IMR-90 (cell line): ENCODE measurements at regions not wholly inside any gene's neighbourhood (a gene's known extent, or its start where the extent isn't known, plus 50 kb on each side); places are given as distances from the start of the nearest gene placed in this dataset.

Source experiments
- ATAC-seq: fragments of 200-7000 bp; cut with Tn5 transposase; 2 replicates; pipeline ENCODE4 v1.9.1; 2020; ENCODE audit warnings: low read depth, mild to moderate bottlenecking, moderate library complexity
- BruUV-seq: library from RNA; stranded (reverse); fragments of 400-500 nt; replicated peaks from 2 replicates; lab custom pipeline; 2021; lab: Mats Ljungman, UMichigan
- CTCF ChIA-PET: fragments of 300-600 bp; formaldehyde crosslinking; extraction: SDS; loops from one replicate; lab custom pipeline; 2021; ENCODE audit warnings: antibody characterized with exemption; lab: Yijun Ruan, JAX
- POLR2A ChIA-PET: fragments of 300-600 bp; sonication (Branson Sonifier 250); formaldehyde crosslinking; loops from one replicate; lab custom pipeline; 2022; ENCODE audit warnings: antibody characterized with exemption; ENCODE audit not compliant: unreplicated experiment; lab: Charles Lee
- DNase-seq: peaks from one replicate; pipeline ENCODE4 v3.0.0; 2013
- H2AFZ ChIP-seq: replicated peaks from 2 replicates; pipeline ENCODE3; 2013; ENCODE audit warnings: low read length, mild to moderate bottlenecking; ENCODE audit not compliant: poor library complexity
- H2AK5ac ChIP-seq: 2 replicates; pipeline ENCODE4 v1.6.1; 2013; ENCODE audit warnings: low read depth, low read length, inconsistent platforms
- H2AK9ac ChIP-seq: replicated peaks from 2 replicates; pipeline ENCODE3; 2013; ENCODE audit warnings: mild to moderate bottlenecking, low read depth, low read length, moderate library complexity; ENCODE audit not compliant: poor library complexity
- H2BK120ac ChIP-seq: 2 replicates; pipeline ENCODE4 v1.6.1; 2013; ENCODE audit warnings: low read depth, low read length, inconsistent platforms
- H2BK15ac ChIP-seq: 3 replicates; pipeline ENCODE4 v1.6.1; 2013; ENCODE audit warnings: low read depth, low read length, inconsistent platforms
- H2BK20ac ChIP-seq: 2 replicates; pipeline ENCODE4 v1.6.1; 2013; ENCODE audit warnings: low read depth, mild to moderate bottlenecking, inconsistent platforms, low read length, moderate library complexity
- H2BK5ac ChIP-seq: 2 replicates; pipeline ENCODE4 v1.6.1; 2013; ENCODE audit warnings: mild to moderate bottlenecking, low read depth, low read length, inconsistent platforms; ENCODE audit not compliant: poor library complexity, severe bottlenecking
- H3K14ac ChIP-seq: replicated peaks from 2 replicates; pipeline ENCODE4 v1.6.1; 2013; ENCODE audit warnings: low read depth, low read length, inconsistent platforms
- H3K18ac ChIP-seq: 2 replicates; pipeline ENCODE4 v1.6.1; 2013; ENCODE audit warnings: low read depth, low read length, control low read depth
- H3K23ac ChIP-seq: 2 replicates; pipeline ENCODE4 v1.6.1; 2013; ENCODE audit warnings: low read depth, low read length, inconsistent platforms
- H3K27ac ChIP-seq: 2 replicates; pipeline ENCODE4 v1.5.1; 2013; ENCODE audit warnings: mild to moderate bottlenecking, control low read depth, low read length; ENCODE audit not compliant: insufficient read depth
- H3K27me3 ChIP-seq: 2 replicates; pipeline ENCODE4 v1.6.1; 2013; ENCODE audit warnings: low read length; ENCODE audit not compliant: control insufficient read depth, insufficient read depth
- H3K36me3 ChIP-seq: 2 replicates; pipeline ENCODE4 v1.6.1; 2013; ENCODE audit warnings: low read length, mixed read lengths; ENCODE audit not compliant: control insufficient read depth, insufficient read depth
- H3K4ac ChIP-seq: 2 replicates; pipeline ENCODE4 v1.6.1; 2013; ENCODE audit warnings: low read depth, low read length, inconsistent platforms
- H3K4me1 ChIP-seq: 2 replicates; pipeline ENCODE4 v1.6.1; 2013; ENCODE audit warnings: low read length, mixed read lengths; ENCODE audit not compliant: control insufficient read depth, insufficient read depth
- H3K4me2 ChIP-seq: 2 replicates; pipeline ENCODE4 v1.6.1; 2013; ENCODE audit warnings: low read depth, mild to moderate bottlenecking, control low read depth, low read length, moderate library complexity
- H3K4me3 ChIP-seq: 2 replicates; pipeline ENCODE4 v1.5.1; 2013; ENCODE audit warnings: low read depth, mild to moderate bottlenecking, control low read depth, low read length, moderate library complexity; ENCODE audit not compliant: insufficient read depth
- H3K56ac ChIP-seq: 2 replicates; pipeline ENCODE4 v1.6.1; 2013; ENCODE audit warnings: low read length, inconsistent platforms; ENCODE audit not compliant: insufficient read depth; ENCODE audit errors: extremely low read depth
- H3K79me1 ChIP-seq, 2 experiments: 2 replicates each; pipeline ENCODE4 v1.6.1; 2013; ENCODE audit warnings: low read length in 2 of 2, inconsistent platforms in 1 of 2, low read depth in 1 of 2
- H3K9ac ChIP-seq: 2 replicates; pipeline ENCODE4 v1.6.1; 2013; ENCODE audit warnings: low read depth, low read length, control low read depth
- H3K9me1 ChIP-seq: 2 replicates; pipeline ENCODE4 v1.6.1; 2013; ENCODE audit warnings: low read length, inconsistent platforms; ENCODE audit not compliant: insufficient read depth
- H3K9me3 ChIP-seq: 2 replicates; pipeline ENCODE4 v1.6.1; 2013; ENCODE audit warnings: low read length; ENCODE audit not compliant: control insufficient read depth, insufficient read depth
- H4K20me1 ChIP-seq: 2 replicates; pipeline ENCODE4 v1.6.1; 2013; ENCODE audit warnings: low read length, inconsistent platforms; ENCODE audit not compliant: insufficient read depth
- H4K5ac ChIP-seq: 2 replicates; pipeline ENCODE4 v1.6.1; 2013; ENCODE audit warnings: mild to moderate bottlenecking, low read depth, low read length, control low read depth
- H4K8ac ChIP-seq, 2 experiments: 2 replicates each; pipeline ENCODE4 v1.6.1; 2013; ENCODE audit warnings: low read depth in 2 of 2, low read length in 2 of 2, control low read depth in 1 of 2, inconsistent platforms in 1 of 2
- H4K91ac ChIP-seq: 2 replicates; pipeline ENCODE4 v1.6.1; 2013; ENCODE audit warnings: low read depth, low read length, inconsistent platforms; ENCODE audit not compliant: insufficient read depth
- BHLHE40 ChIP-seq: fragments of 150-350 bp; IDR thresholded peaks from 2 replicates; pipeline ENCODE4 v1.6.1; 2016; ENCODE audit warnings: mild to moderate bottlenecking, low read depth, low read length
- CEBPB ChIP-seq: IDR thresholded peaks from 2 replicates; pipeline ENCODE4 v1.6.1; 2012; ENCODE audit warnings: low read depth, low read length, improper control_type of control experiment
- CHD1 ChIP-seq: IDR thresholded peaks from 2 replicates; pipeline ENCODE4 v1.6.1; 2012; ENCODE audit warnings: low read depth, low read length, improper control_type of control experiment
- CTCF ChIP-seq: conservative IDR thresholded peaks from 2 replicates; pipeline ENCODE4 v1.5.1; 2012; ENCODE audit warnings: mild to moderate bottlenecking, low read depth, low read length, improper control_type of control experiment
- FOS ChIP-seq: fragments of 150-350 bp; IDR thresholded peaks from 2 replicates; pipeline ENCODE4 v1.6.1; 2016; ENCODE audit warnings: low read depth, low read length
- MAFK ChIP-seq: IDR thresholded peaks from 2 replicates; pipeline ENCODE4 v1.6.1; 2012; ENCODE audit warnings: low read depth, low read length, improper control_type of control experiment
- MAZ ChIP-seq: IDR thresholded peaks from 2 replicates; pipeline ENCODE4 v1.6.1; 2012; ENCODE audit warnings: low read depth, mild to moderate bottlenecking, low read length, improper control_type of control experiment, moderate library complexity, borderline replicate concordance
- MXI1 ChIP-seq: IDR thresholded peaks from 2 replicates; pipeline ENCODE4 v1.6.1; 2012; ENCODE audit warnings: low read depth, mild to moderate bottlenecking, low read length, moderate library complexity, borderline replicate concordance
- NFE2L2 ChIP-seq: fragments of 150-350 bp; IDR thresholded peaks from 2 replicates; pipeline ENCODE4 v1.6.1; 2016; ENCODE audit warnings: low read depth, mild to moderate bottlenecking, low read length
- POLR2A ChIP-seq: IDR thresholded peaks from 2 replicates; pipeline ENCODE4 v1.6.1; 2012; ENCODE audit warnings: mild to moderate bottlenecking, low read depth, low read length
- RAD21 ChIP-seq: IDR thresholded peaks from 2 replicates; pipeline ENCODE4 v1.6.1; 2012; ENCODE audit warnings: low read length, improper control_type of control experiment
- RCOR1 ChIP-seq: IDR thresholded peaks from 2 replicates; pipeline ENCODE4 v1.6.1; 2012; ENCODE audit warnings: mild to moderate bottlenecking, low read length, improper control_type of control experiment; ENCODE audit not compliant: insufficient replicate concordance
- RFX5 ChIP-seq: IDR thresholded peaks from 2 replicates; pipeline ENCODE4 v1.8.0; 2012; ENCODE audit warnings: low read depth, mild to moderate bottlenecking, low read length, moderate library complexity
- SMC3 ChIP-seq: fragments of 150-350 bp; IDR thresholded peaks from 2 replicates; pipeline ENCODE4 v1.6.1; 2016; ENCODE audit warnings: low read depth, mild to moderate bottlenecking, antibody characterized with exemption, low read length, moderate library complexity
- USF2 ChIP-seq: fragments of 150-350 bp; IDR thresholded peaks from 2 replicates; pipeline ENCODE4 v1.6.1; 2017; ENCODE audit warnings: mild to moderate bottlenecking, antibody characterized with exemption, low read length, low read depth
- WGBS, 2 experiments: methylation state at CpG; one replicate each; pipeline versions ENCODE4 v1.1.5 to v1.1.7; 2013; ENCODE audit warnings: missing lambda C conversion rate in 2 of 2; ENCODE audit not compliant: insufficient read length in 1 of 2; ENCODE audit errors: extremely low coverage in 2 of 2; 5-methylcytosine and 5-hydroxymethylcytosine counted together
- dilution Hi-C: fragments of 300-500 bp; cut with HindIII; formaldehyde crosslinking; loops from one replicate; pipeline ENCODE4 v1.14.3; 2018; ENCODE audit warnings: low sequenced_read_pairs; ENCODE audit not compliant: unreplicated experiment
- in situ Hi-C: fragments of 300-500 bp; cut with MboI; formaldehyde crosslinking; loops from 3 replicates; pipeline ENCODE4 v1.14.3; 2019; ENCODE audit warnings: low sequenced_read_pairs, inconsistent platforms, mixed read lengths
- intact Hi-C: fragments of 100-400 bp; cut with micrococcal nuclease; formaldehyde crosslinking; loops from 2 replicates; pipeline ENCODE4 v1.10.0; 2022
- TF ChIP-seq, protein P1 (sequence below): fragments of 150-350 bp; IDR thresholded peaks from 2 replicates; pipeline ENCODE4 v1.6.1; 2016; ENCODE audit warnings: low read depth, mild to moderate bottlenecking, low read length, moderate library complexity, borderline replicate concordance

- Histone ChIP-seq H3K9me1 (no peaks in the 10 kb centered on the region), H3K36me3 (no peaks in the 10 kb centered on the region), H2AFZ (no peak overlapping the region), H4K91ac (no peak overlapping the region), H2BK5ac (no peak overlapping the region), H3K18ac (no peak overlapping the region), H3K27me3 (peaks cover 52% of the 10 kb centered on the region), H3K56ac (no peak overlapping the region), H3K23ac (no peak overlapping the region), H3K14ac (no peak overlapping the region), H3K9ac (no peak overlapping the region), H2AK5ac (no peak overlapping the region), H3K9me3 (no peaks in the 10 kb centered on the region), H4K8ac (no peak overlapping the region), H2BK15ac (no peak overlapping the region), H3K79me1 (no peaks in the 10 kb centered on the region), H3K27ac (no peak overlapping the region), H3K4me2 (no peak overlapping the region), H2AK9ac (no peak overlapping the region), H2BK20ac (no peak overlapping the region), H2BK120ac (no peak overlapping the region), H3K4ac (no peak overlapping the region), H4K5ac (no peak overlapping the region), H4K20me1 (no peaks in the 10 kb centered on the region), H3K4me3 (no peak overlapping the region), H3K4me1 (no peaks in the 10 kb centered on the region)
- in situ Hi-C loops = no loop called here
- TF ChIP-seq, protein P1, sequence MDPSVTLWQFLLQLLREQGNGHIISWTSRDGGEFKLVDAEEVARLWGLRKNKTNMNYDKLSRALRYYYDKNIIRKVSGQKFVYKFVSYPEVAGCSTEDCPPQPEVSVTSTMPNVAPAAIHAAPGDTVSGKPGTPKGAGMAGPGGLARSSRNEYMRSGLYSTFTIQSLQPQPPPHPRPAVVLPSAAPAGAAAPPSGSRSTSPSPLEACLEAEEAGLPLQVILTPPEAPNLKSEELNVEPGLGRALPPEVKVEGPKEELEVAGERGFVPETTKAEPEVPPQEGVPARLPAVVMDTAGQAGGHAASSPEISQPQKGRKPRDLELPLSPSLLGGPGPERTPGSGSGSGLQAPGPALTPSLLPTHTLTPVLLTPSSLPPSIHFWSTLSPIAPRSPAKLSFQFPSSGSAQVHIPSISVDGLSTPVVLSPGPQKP = no peak
- TF ChIP-seq POLR2A (no peak), USF2 (no peak), CHD1 (no peak), RCOR1 (no peak), BHLHE40 (no peak), RAD21 (no peak), MAZ (no peak), RFX5 (no peak), CEBPB (no peak), CTCF (no peak), SMC3 (no peak), FOS (no peak), NFE2L2 (no peak), MXI1 (no peak), MAFK (no peak)
- dilution Hi-C loops = no loop called here
- no peak for ATAC-seq
- WGBS, 2 experiments = 68% methylated on average over 6 of the region's 26 CpGs; no CpG with 5 or more reads in 1 of the 2 experiments
- POLR2A ChIA-PET = no interaction called here
- BruUV-seq = no TSS peak
- intact Hi-C loops = no loop called here
- CTCF ChIA-PET = no interaction called here
- no peak for DNase-seq
Observed at GRCh38 chr4:1561286-1561990, 122.7 kb downstream of the FAM53A start.
